Sigmoid colon (tissue), 6 donors: ENCODE measurements at regions not wholly inside any gene's neighbourhood (a gene's known extent, or its start where the extent isn't known, plus 50 kb on each side); places are given as distances from the start of the nearest gene placed in this dataset.
"Not testable (repeated sequence)": the region's sequence is repeated elsewhere in the genome, so short reads cannot be mapped to it uniquely, and the experiment has no call there.

ENCODE experiments used
- DNase-seq: peaks from one replicate; pipeline ENCODE4 v3.0.0-alpha.2; 2019
- H3K27ac ChIP-seq, 4 donors: fragments of 200-600 bp; sonication (generic); one replicate each; pipeline ENCODE4 v1.5.1; 2016 to 2019; ENCODE audit warnings: mild to moderate bottlenecking in 1 of 4
- H3K27me3 ChIP-seq, 3 donors: fragments of 200-600 bp; sonication (generic); one replicate each; pipeline ENCODE4 v1.5.1; 2019; ENCODE audit warnings: mild to moderate bottlenecking in 1 of 3
- H3K36me3 ChIP-seq, 4 donors: fragments of 200-600 bp; sonication (generic); one replicate each; pipeline ENCODE4 v1.5.1; 2016 to 2019
- H3K4me1 ChIP-seq, 4 donors: fragments of 200-600 bp; sonication (generic); one replicate each; pipeline ENCODE4 v1.5.1; 2017 to 2019
- H3K4me3 ChIP-seq, 4 donors: fragments of 200-600 bp; sonication (generic); one replicate each; pipeline ENCODE4 v1.5.1; 2017 to 2019; ENCODE audit warnings: mild to moderate bottlenecking in 2 of 4, moderate library complexity in 1 of 4
- H3K9me3 ChIP-seq, 4 donors: fragments of 200-600 bp in 3 of 4; sonication (generic) in 3 of 4; one replicate each; pipeline versions ENCODE4 v1.5.1 to v1.6.1; 2013 to 2019
- CTCF ChIP-seq, 4 experiments: fragments of 450-650 bp in 3 of 4; fragments of 200-600 bp in 1 of 4; IDR thresholded peaks; one replicate each; pipeline ENCODE4 v1.5.1; 2016 to 2019; ENCODE audit warnings: antibody characterized with exemption in 4 of 4, mild to moderate bottlenecking in 3 of 4, moderate library complexity in 2 of 4
- EP300 ChIP-seq, 4 donors: sonication (generic); formaldehyde crosslinking; IDR thresholded peaks; one replicate each; pipeline ENCODE4 v1.6.1; 2017; ENCODE audit warnings: antibody characterized with exemption in 4 of 4
- POLR2A ChIP-seq, 2 donors: fragments of 450-650 bp; IDR thresholded peaks; one replicate each; pipeline ENCODE4 v1.6.1; 2016; ENCODE audit warnings: antibody characterized with exemption in 2 of 2, mild to moderate bottlenecking in 2 of 2, moderate library complexity in 2 of 2
- POLR2AphosphoS5 ChIP-seq, 4 donors: sonication (generic); formaldehyde crosslinking; IDR thresholded peaks; one replicate each; pipeline ENCODE4 v1.6.1; 2017; ENCODE audit warnings: antibody characterized with exemption in 4 of 4
- WGBS, 2 donors: extraction: QIAGEN DNeasy Blood & Tissue Kit; methylation state at CpG; one replicate each; pipeline ENCODE4 v1.1.7; 2013; 5-methylcytosine and 5-hydroxymethylcytosine counted together
- intact Hi-C: fragments of 100-400 bp; cut with DNase I; formaldehyde crosslinking; loops from one replicate; pipeline ENCODE4 v1.15.1; 2023
- donor health status: healthy with polysubstance abuse.
- donor health status: healthy.

- WGBS, 2 donors: 91 to 95% methylated on average over 8 of the region's 8 CpGs
- H3K36me3 ChIP-seq, H3K4me1 ChIP-seq, H3K27ac ChIP-seq, H3K4me3 ChIP-seq, H3K27me3 ChIP-seq, H3K9me3 ChIP-seq, intact Hi-C loops, DNase-seq: not testable (repeated sequence)
Measured at GRCh38 chr2:131633405-131633804, 105.7 kb downstream of the CCDC74A start.

GRCh38 chr2:131633827-131634695, 106.4 kb downstream of the CCDC74A start:
- H3K27ac ChIP-seq, H3K4me3 ChIP-seq, intact Hi-C loops, H3K4me1 ChIP-seq, H3K9me3 ChIP-seq, DNase-seq, H3K27me3 ChIP-seq, H3K36me3 ChIP-seq: not testable (repeated sequence)
- WGBS, 2 donors: 84 to 90% methylated on average over 10 of the region's 10 CpGs

- no peak overlapping the region for H3K27ac ChIP-seq
- WGBS, 2 donors: 83 to 89% methylated on average over 9 of the region's 9 CpGs
- intact Hi-C loops: no loop called here
Measured at GRCh38 chr2:131635611-131636010, 107.9 kb downstream of the CCDC74A start.

GRCh38 chr2:131636704-131637308, 109.1 kb downstream of the CCDC74A start:
- intact Hi-C loops, H3K4me1 ChIP-seq, H3K9me3 ChIP-seq, H3K27ac ChIP-seq, H3K36me3 ChIP-seq, H3K4me3 ChIP-seq, DNase-seq, H3K27me3 ChIP-seq: not testable (repeated sequence)
- 74 to 84% methylated on average over 7 of the region's 7 CpGs for WGBS, 2 donors

More at GRCh38 chr2:131635611-131636010, 107.9 kb downstream of the CCDC74A start:
- Histone ChIP-seq H3K36me3 (no peaks in the 10 kb centered on the region), H3K27me3 (no peaks in the 10 kb centered on the region), H3K9me3 (no peaks in the 10 kb centered on the region), H3K4me3 (no peak overlapping the region), H3K4me1 (no peaks in the 10 kb centered on the region)
- DNase-seq: no peak
- TF ChIP-seq POLR2AphosphoS5 (IDR thresholded peaks at IDR 0.05): no peak
- TF ChIP-seq POLR2A (IDR thresholded peaks at IDR 0.05): no peak
- no peak for TF ChIP-seq EP300 (IDR thresholded peaks at IDR 0.05)
- TF ChIP-seq CTCF (IDR thresholded peaks at IDR 0.05): no peak

- H3K27me3 ChIP-seq, intact Hi-C loops, H3K4me3 ChIP-seq, H3K9me3 ChIP-seq, H3K36me3 ChIP-seq, DNase-seq, H3K27ac ChIP-seq, H3K4me1 ChIP-seq: not testable (repeated sequence)
- 66 to 67% methylated on average over 4 of the region's 4 CpGs for WGBS, 2 donors
Measured at GRCh38 chr2:131639001-131639620, 111.4 kb downstream of the CCDC74A start.

GRCh38 chr2:131641414-131642206, 113.9 kb downstream of the CCDC74A start:
- intact Hi-C loops: no loop called here
- Histone ChIP-seq H3K9me3 (no peaks in the 10 kb centered on the region), H3K27me3 (peaks cover 0 to 6% (median 0%) of the 10 kb centered on the region in 3 donors), H3K36me3 (no peaks in the 10 kb centered on the region), H3K27ac (no peak overlapping the region), H3K4me3 (no peak overlapping the region), H3K4me1 (no peaks in the 10 kb centered on the region)
- 56 to 63% methylated on average over 3 of the region's 3 CpGs for WGBS, 2 donors
- no peak for TF ChIP-seq CTCF (IDR thresholded peaks at IDR 0.05)
- no peak for TF ChIP-seq POLR2AphosphoS5 (IDR thresholded peaks at IDR 0.05)
- no peak for TF ChIP-seq EP300 (IDR thresholded peaks at IDR 0.05)
- no peak for TF ChIP-seq POLR2A (IDR thresholded peaks at IDR 0.05)
- DNase-seq: no peak

GRCh38 chr2:131643180-131643579, 115.5 kb downstream of the CCDC74A start:
- H3K36me3 ChIP-seq, H3K4me3 ChIP-seq, intact Hi-C loops, H3K4me1 ChIP-seq, DNase-seq, H3K9me3 ChIP-seq, H3K27ac ChIP-seq: not testable (repeated sequence)
- WGBS, 2 donors: 54 to 63% methylated on average over 3 of the region's 3 CpGs
- H3K27me3 ChIP-seq: peaks cover 0 to 16% (median 0%) of the 10 kb centered on the region in 3 donors
